OCI-LY3 (cell line): ENCODE measurements at regions not wholly inside any gene's neighbourhood (a gene's known extent, or its start where the extent isn't known, plus 50 kb on each side); places are given as distances from the start of the nearest gene placed in this dataset.

Source experiments
- EZH2phosphoT487 ChIP-seq: fragments of 200-600 bp; shearing (Covaris generic); IDR thresholded peaks from 2 replicates; pipeline ENCODE4 v1.6.1; 2018; ENCODE audit warnings: antibody characterized with exemption, mixed run types, low read depth
- TF ChIP-seq, protein P1 (sequence below): fragments of 200-600, 300-600 bp; sonication (generic); IDR thresholded peaks from 2 replicates; pipeline ENCODE4 v1.5.1; 2014; ENCODE audit warnings: antibody characterized with exemption, low read length, low read depth

GRCh38 chr13:50393628-50394027, 378.4 kb downstream of the KCNRG start:
- TF ChIP-seq, protein P1, sequence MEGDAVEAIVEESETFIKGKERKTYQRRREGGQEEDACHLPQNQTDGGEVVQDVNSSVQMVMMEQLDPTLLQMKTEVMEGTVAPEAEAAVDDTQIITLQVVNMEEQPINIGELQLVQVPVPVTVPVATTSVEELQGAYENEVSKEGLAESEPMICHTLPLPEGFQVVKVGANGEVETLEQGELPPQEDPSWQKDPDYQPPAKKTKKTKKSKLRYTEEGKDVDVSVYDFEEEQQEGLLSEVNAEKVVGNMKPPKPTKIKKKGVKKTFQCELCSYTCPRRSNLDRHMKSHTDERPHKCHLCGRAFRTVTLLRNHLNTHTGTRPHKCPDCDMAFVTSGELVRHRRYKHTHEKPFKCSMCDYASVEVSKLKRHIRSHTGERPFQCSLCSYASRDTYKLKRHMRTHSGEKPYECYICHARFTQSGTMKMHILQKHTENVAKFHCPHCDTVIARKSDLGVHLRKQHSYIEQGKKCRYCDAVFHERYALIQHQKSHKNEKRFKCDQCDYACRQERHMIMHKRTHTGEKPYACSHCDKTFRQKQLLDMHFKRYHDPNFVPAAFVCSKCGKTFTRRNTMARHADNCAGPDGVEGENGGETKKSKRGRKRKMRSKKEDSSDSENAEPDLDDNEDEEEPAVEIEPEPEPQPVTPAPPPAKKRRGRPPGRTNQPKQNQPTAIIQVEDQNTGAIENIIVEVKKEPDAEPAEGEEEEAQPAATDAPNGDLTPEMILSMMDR = no peak
- no peak for TF ChIP-seq EZH2phosphoT487
